HepG2 (cell line): ENCODE measurements at regions not wholly inside any gene's neighbourhood (a gene's known extent, or its start where the extent isn't known, plus 50 kb on each side); places are given as distances from the start of the nearest gene placed in this dataset.
A peak's percentile ranks its signal among the peaks of the same experiment; 100 is the strongest.

ENCODE experiments used
- EED ChIP-seq: sonication (generic); formaldehyde crosslinking; IDR thresholded peaks from 2 replicates; pipeline ENCODE4 v1.5.0; 2020; ENCODE audit warnings: mild to moderate bottlenecking, missing genetic modification reagents
- ISX ChIP-seq: sonication (generic); formaldehyde crosslinking; conservative IDR thresholded peaks from 2 replicates; pipeline ENCODE4 v1.5.0; 2020; ENCODE audit warnings: missing genetic modification reagents
- NCOA5 ChIP-seq: sonication (generic); formaldehyde crosslinking; IDR thresholded peaks from 2 replicates; pipeline ENCODE4 v1.4.0; 2020; ENCODE audit warnings: missing genetic modification reagents
- NFYB ChIP-seq: sonication (generic); formaldehyde crosslinking; IDR thresholded peaks from 2 replicates; pipeline ENCODE4 v1.4.0; 2020; ENCODE audit warnings: missing genetic modification reagents
- PAWR ChIP-seq: sonication (generic); formaldehyde crosslinking; IDR thresholded peaks from 2 replicates; pipeline ENCODE4 v1.4.0; 2020; ENCODE audit warnings: missing genetic modification reagents, mild to moderate bottlenecking, borderline replicate concordance
- PHF8 ChIP-seq: sonication (generic); formaldehyde crosslinking; IDR thresholded peaks from 2 replicates; pipeline ENCODE4 v1.5.0; 2020; ENCODE audit warnings: missing genetic modification reagents
- SALL1 ChIP-seq: sonication (generic); formaldehyde crosslinking; IDR thresholded peaks from 2 replicates; pipeline ENCODE4 v1.8.0; 2022; ENCODE audit warnings: mild to moderate bottlenecking, missing genetic modification reagents
- STAG1 ChIP-seq: sonication (generic); formaldehyde crosslinking; IDR thresholded peaks from 2 replicates; pipeline ENCODE4 v1.4.0; 2020; ENCODE audit warnings: missing genetic modification reagents
- ZFY ChIP-seq: sonication (generic); formaldehyde crosslinking; IDR thresholded peaks from 2 replicates; pipeline ENCODE4 v1.4.0; 2020; ENCODE audit warnings: missing genetic modification reagents
- ZSCAN25 ChIP-seq: sonication (generic); formaldehyde crosslinking; IDR thresholded peaks from 2 replicates; pipeline ENCODE4 v1.8.0; 2022; ENCODE audit warnings: mild to moderate bottlenecking, missing genetic modification reagents
- ZSCAN31 ChIP-seq: sonication (generic); formaldehyde crosslinking; IDR thresholded peaks from 2 replicates; pipeline ENCODE4 v1.5.0; 2020; ENCODE audit warnings: low read depth, mild to moderate bottlenecking, missing genetic modification reagents
- TF ChIP-seq, protein P1 (sequence below): sonication (generic); formaldehyde crosslinking; IDR thresholded peaks from 2 replicates; pipeline ENCODE4 v1.5.1; 2020; ENCODE audit warnings: mild to moderate bottlenecking, missing genetic modification reagents, moderate library complexity
- TF ChIP-seq, protein P2 (sequence below): sonication (generic); formaldehyde crosslinking; IDR thresholded peaks from 2 replicates; pipeline ENCODE4 v1.5.0; 2020; ENCODE audit warnings: mild to moderate bottlenecking, missing genetic modification reagents, moderate library complexity
- TF ChIP-seq, protein P3 (sequence below): sonication (generic); formaldehyde crosslinking; conservative IDR thresholded peaks from 2 replicates; pipeline ENCODE4 v1.4.0; 2020; ENCODE audit warnings: missing genetic modification reagents
- TF ChIP-seq, protein P4 (sequence below), 2 experiments: sonication (generic) in 1 of 2; formaldehyde crosslinking in 1 of 2; IDR thresholded peaks; 2 replicates each; pipeline versions ENCODE4 v1.4.0 to v1.6.1; 2018 to 2020; ENCODE audit warnings: missing genetic modification reagents in 2 of 2, borderline replicate concordance in 1 of 2, low read depth in 1 of 2, mild to moderate bottlenecking in 1 of 2, missing biosample characterization in 1 of 2
- TF ChIP-seq, protein P5 (sequence below): sonication (generic); formaldehyde crosslinking; IDR thresholded peaks from 2 replicates; pipeline ENCODE4 v1.5.0; 2020; ENCODE audit warnings: mild to moderate bottlenecking, missing genetic modification reagents, borderline replicate concordance

DNA sequence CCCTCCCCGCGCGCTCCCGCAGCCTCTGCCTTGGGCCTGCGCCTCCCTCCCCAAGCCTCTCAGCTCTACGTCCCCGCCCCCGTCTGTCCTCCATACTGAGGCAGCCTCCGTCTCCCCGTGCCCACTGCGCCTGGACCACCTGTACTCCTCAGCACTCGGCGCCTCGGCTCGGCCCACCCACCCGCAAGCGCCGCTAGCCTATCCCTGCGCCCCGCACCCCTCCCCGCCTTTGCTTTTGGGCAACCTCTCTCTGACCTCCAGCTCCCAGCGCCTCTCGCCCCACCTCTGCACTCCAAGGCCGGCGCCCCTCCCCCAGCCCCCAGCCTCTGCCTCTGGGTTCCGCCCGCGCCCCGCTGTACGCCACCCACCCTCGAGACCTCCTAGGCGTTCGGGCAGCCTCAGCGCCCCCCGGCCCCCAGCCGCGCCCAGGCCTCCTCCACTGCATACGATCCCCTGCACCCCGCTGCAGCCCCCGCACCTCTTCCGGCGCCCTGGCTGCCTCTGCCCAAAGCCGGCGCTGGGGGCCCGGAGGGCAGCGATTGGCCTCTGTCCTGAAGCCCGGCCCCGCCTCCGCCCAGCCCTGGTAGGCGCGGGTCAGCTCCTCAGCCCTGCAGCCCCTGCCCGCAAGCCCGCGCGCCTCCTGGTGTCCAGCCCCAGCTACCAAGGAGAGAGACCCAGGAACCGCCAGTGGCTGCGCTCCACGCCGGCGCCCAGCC lies 279.8 kb upstream of the USP9Y start (continued):
- TF ChIP-seq PAWR (CRISPR knock-in tag) (no peak), EED (CRISPR knock-in tag) (no peak), ZFY (CRISPR knock-in tag) (peak; percentile 28; the same call in 1 of the 2 replicates), SALL1 (CRISPR knock-in tag) (0 out of 2 replicates have a peak, but pooled peaks have one; percentile 10), PHF8 (CRISPR knock-in tag) (peak; percentile 52), ZSCAN25 (CRISPR knock-in tag) (peak; percentile 94), NFYB (CRISPR knock-in tag) (peak; percentile 29; the same call in 1 of the 2 replicates), STAG1 (CRISPR knock-in tag) (peak; percentile 66), ISX (CRISPR knock-in tag) (no peak), ZSCAN31 (0 out of 2 replicates have a peak, but pooled peaks have one; percentile 18), NCOA5 (CRISPR knock-in tag) (no peak)
- TF ChIP-seq, protein P1, sequence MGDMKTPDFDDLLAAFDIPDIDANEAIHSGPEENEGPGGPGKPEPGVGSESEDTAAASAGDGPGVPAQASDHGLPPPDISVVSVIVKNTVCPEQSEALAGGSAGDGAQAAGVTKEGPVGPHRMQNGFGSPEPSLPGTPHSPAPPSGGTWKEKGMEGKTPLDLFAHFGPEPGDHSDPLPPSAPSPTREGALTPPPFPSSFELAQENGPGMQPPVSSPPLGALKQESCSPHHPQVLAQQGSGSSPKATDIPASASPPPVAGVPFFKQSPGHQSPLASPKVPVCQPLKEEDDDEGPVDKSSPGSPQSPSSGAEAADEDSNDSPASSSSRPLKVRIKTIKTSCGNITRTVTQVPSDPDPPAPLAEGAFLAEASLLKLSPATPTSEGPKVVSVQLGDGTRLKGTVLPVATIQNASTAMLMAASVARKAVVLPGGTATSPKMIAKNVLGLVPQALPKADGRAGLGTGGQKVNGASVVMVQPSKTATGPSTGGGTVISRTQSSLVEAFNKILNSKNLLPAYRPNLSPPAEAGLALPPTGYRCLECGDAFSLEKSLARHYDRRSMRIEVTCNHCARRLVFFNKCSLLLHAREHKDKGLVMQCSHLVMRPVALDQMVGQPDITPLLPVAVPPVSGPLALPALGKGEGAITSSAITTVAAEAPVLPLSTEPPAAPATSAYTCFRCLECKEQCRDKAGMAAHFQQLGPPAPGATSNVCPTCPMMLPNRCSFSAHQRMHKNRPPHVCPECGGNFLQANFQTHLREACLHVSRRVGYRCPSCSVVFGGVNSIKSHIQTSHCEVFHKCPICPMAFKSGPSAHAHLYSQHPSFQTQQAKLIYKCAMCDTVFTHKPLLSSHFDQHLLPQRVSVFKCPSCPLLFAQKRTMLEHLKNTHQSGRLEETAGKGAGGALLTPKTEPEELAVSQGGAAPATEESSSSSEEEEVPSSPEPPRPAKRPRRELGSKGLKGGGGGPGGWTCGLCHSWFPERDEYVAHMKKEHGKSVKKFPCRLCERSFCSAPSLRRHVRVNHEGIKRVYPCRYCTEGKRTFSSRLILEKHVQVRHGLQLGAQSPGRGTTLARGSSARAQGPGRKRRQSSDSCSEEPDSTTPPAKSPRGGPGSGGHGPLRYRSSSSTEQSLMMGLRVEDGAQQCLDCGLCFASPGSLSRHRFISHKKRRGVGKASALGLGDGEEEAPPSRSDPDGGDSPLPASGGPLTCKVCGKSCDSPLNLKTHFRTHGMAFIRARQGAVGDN, result peak; percentile 66
- TF ChIP-seq, protein P2, sequence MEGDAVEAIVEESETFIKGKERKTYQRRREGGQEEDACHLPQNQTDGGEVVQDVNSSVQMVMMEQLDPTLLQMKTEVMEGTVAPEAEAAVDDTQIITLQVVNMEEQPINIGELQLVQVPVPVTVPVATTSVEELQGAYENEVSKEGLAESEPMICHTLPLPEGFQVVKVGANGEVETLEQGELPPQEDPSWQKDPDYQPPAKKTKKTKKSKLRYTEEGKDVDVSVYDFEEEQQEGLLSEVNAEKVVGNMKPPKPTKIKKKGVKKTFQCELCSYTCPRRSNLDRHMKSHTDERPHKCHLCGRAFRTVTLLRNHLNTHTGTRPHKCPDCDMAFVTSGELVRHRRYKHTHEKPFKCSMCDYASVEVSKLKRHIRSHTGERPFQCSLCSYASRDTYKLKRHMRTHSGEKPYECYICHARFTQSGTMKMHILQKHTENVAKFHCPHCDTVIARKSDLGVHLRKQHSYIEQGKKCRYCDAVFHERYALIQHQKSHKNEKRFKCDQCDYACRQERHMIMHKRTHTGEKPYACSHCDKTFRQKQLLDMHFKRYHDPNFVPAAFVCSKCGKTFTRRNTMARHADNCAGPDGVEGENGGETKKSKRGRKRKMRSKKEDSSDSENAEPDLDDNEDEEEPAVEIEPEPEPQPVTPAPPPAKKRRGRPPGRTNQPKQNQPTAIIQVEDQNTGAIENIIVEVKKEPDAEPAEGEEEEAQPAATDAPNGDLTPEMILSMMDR, result peak; percentile 80
- TF ChIP-seq, protein P3, sequence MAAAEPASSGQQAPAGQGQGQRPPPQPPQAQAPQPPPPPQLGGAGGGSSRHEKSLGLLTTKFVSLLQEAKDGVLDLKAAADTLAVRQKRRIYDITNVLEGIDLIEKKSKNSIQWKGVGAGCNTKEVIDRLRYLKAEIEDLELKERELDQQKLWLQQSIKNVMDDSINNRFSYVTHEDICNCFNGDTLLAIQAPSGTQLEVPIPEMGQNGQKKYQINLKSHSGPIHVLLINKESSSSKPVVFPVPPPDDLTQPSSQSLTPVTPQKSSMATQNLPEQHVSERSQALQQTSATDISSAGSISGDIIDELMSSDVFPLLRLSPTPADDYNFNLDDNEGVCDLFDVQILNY (CRISPR knock-in tag), result no peak
- TF ChIP-seq, protein P4, sequence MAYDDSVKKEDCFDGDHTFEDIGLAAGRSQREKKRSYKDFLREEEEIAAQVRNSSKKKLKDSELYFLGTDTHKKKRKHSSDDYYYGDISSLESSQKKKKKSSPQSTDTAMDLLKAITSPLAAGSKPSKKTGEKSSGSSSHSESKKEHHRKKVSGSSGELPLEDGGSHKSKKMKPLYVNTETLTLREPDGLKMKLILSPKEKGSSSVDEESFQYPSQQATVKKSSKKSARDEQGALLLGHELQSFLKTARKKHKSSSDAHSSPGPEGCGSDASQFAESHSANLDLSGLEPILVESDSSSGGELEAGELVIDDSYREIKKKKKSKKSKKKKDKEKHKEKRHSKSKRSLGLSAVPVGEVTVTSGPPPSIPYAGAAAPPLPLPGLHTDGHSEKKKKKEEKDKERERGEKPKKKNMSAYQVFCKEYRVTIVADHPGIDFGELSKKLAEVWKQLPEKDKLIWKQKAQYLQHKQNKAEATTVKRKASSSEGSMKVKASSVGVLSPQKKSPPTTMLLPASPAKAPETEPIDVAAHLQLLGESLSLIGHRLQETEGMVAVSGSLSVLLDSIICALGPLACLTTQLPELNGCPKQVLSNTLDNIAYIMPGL (CRISPR knock-in tag; IDR thresholded peaks at IDR 0.05; ENCODE audit: borderline replicate concordance in 1 of 2, low read depth in 1 of 2), result peak in 1 of 2 experiments; percentile 63; a peak in 2 of 4 replicates
- TF ChIP-seq, protein P5, sequence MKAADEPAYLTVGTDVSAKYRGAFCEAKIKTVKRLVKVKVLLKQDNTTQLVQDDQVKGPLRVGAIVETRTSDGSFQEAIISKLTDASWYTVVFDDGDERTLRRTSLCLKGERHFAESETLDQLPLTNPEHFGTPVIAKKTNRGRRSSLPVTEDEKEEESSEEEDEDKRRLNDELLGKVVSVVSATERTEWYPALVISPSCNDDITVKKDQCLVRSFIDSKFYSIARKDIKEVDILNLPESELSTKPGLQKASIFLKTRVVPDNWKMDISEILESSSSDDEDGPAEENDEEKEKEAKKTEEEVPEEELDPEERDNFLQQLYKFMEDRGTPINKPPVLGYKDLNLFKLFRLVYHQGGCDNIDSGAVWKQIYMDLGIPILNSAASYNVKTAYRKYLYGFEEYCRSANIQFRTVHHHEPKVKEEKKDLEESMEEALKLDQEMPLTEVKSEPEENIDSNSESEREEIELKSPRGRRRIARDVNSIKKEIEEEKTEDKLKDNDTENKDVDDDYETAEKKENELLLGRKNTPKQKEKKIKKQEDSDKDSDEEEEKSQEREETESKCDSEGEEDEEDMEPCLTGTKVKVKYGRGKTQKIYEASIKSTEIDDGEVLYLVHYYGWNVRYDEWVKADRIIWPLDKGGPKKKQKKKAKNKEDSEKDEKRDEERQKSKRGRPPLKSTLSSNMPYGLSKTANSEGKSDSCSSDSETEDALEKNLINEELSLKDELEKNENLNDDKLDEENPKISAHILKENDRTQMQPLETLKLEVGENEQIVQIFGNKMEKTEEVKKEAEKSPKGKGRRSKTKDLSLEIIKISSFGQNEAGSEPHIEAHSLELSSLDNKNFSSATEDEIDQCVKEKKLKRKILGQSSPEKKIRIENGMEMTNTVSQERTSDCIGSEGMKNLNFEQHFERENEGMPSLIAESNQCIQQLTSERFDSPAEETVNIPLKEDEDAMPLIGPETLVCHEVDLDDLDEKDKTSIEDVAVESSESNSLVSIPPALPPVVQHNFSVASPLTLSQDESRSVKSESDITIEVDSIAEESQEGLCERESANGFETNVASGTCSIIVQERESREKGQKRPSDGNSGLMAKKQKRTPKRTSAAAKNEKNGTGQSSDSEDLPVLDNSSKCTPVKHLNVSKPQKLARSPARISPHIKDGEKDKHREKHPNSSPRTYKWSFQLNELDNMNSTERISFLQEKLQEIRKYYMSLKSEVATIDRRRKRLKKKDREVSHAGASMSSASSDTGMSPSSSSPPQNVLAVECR (CRISPR knock-in tag), result no peak
